Stimulated activated CD4-positive, alpha-beta T cell treated with anti-CD3 and anti-CD28 coated beads, Interleukin-4, amount 100 ng/mL, for 1 hour (primary cell): ENCODE measurements at regions not wholly inside any gene's neighbourhood (a gene's known extent, or its start where the extent isn't known, plus 50 kb on each side); places are given as distances from the start of the nearest gene placed in this dataset.
A peak's percentile ranks its signal among the peaks of the same experiment; 100 is the strongest.
"Not testable (repeated sequence)": the region's sequence is repeated elsewhere in the genome, so short reads cannot be mapped to it uniquely, and the experiment has no call there.

Source experiments
- DNase-seq: peaks from one replicate; pipeline ENCODE4 v3.0.0-alpha.2; 2020

- DNase-seq, result no peak
These were observed 273.8 kb downstream of the RPS6KC1 start for GRCh38 chr1:213324859-213325258.

GRCh38 chr1:213325482-213325881, 274.4 kb downstream of the RPS6KC1 start:
- DNase-seq, result no peak

- DNase-seq, result no peak
These were observed 275.4 kb downstream of the RPS6KC1 start for GRCh38 chr1:213326281-213327016.

GRCh38 chr1:213327017-213327667, 276.1 kb downstream of the RPS6KC1 start:
- no peak for DNase-seq

GRCh38 chr1:213329406-213330008, 278.5 kb downstream of the RPS6KC1 start:
- DNase-seq, result no peak

- DNase-seq, result no peak
These were observed 279.2 kb downstream of the RPS6KC1 start for GRCh38 chr1:213330281-213330680.

- no peak for DNase-seq
These were observed 280.7 kb downstream of the RPS6KC1 start for GRCh38 chr1:213331631-213332175.

GRCh38 chr1:213332491-213332890, 281.4 kb downstream of the RPS6KC1 start:
- no peak for DNase-seq

GRCh38 chr1:213333121-213333520, 282.1 kb downstream of the RPS6KC1 start:
- DNase-seq, result no peak

- DNase-seq, result no peak
These were observed 284.0 kb downstream of the RPS6KC1 start for GRCh38 chr1:213335084-213335483.

GRCh38 chr1:213337025-213337678, 286.1 kb downstream of the RPS6KC1 start:
- no peak for DNase-seq

- no peak for DNase-seq
These were observed 289.6 kb downstream of the RPS6KC1 start for GRCh38 chr1:213340593-213340992.

- no peak for DNase-seq
These were observed 294.6 kb downstream of the RPS6KC1 start for GRCh38 chr1:213345621-213346020.

GRCh38 chr1:213357403-213357802, 306.4 kb downstream of the RPS6KC1 start:
- no peak for DNase-seq

- not testable (repeated sequence) for DNase-seq
These were observed 307.3 kb downstream of the RPS6KC1 start for GRCh38 chr1:213358368-213358767.

GRCh38 chr1:213362598-213362997, 311.6 kb downstream of the RPS6KC1 start:
- DNase-seq, result no peak

GRCh38 chr1:213366141-213366831, 315.2 kb downstream of the RPS6KC1 start:
- DNase-seq, result no peak

GRCh38 chr1:213369465-213369864, 318.4 kb downstream of the RPS6KC1 start:
- DNase-seq, result no peak

GRCh38 chr1:213370523-213370922, 319.5 kb downstream of the RPS6KC1 start:
- no peak for DNase-seq

GRCh38 chr1:213371525-213371846, 320.4 kb downstream of the RPS6KC1 start:
- no peak for DNase-seq

- no peak for DNase-seq
These were observed 321.0 kb downstream of the RPS6KC1 start for GRCh38 chr1:213371847-213372619.

- DNase-seq, result peak; percentile 65
These were observed 323.3 kb downstream of the RPS6KC1 start for GRCh38 chr1:213374369-213374768.
